Vagina (tissue), 2 donors: ENCODE measurements at regions not wholly inside any gene's neighbourhood (a gene's known extent, or its start where the extent isn't known, plus 50 kb on each side); places are given as distances from the start of the nearest gene placed in this dataset.

Experiments
- DNase-seq, 2 donors: peaks; one replicate each; pipeline ENCODE4 v3.0.0-alpha.2; 2017; ENCODE audit errors: extremely low spot score in 2 of 2
- H3K27ac ChIP-seq: fragments of 200-600 bp; sonication (generic); one replicate; pipeline ENCODE4 v1.5.1; 2019
- H3K27me3 ChIP-seq: fragments of 200-600 bp; sonication (generic); one replicate; pipeline ENCODE4 v1.5.1; 2019
- H3K36me3 ChIP-seq, 2 donors: fragments of 200-600 bp; sonication (generic); one replicate each; pipeline ENCODE4 v1.5.1; 2017 to 2019
- H3K4me1 ChIP-seq: fragments of 200-600 bp; sonication (generic); one replicate; pipeline ENCODE4 v1.5.1; 2019
- H3K4me3 ChIP-seq, 2 donors: fragments of 200-600 bp; sonication (generic); 1 replicate in 1 of 2; 2 replicates in 1 of 2; pipeline ENCODE4 v1.5.1; 2016 to 2019
- H3K9me3 ChIP-seq: fragments of 200-600 bp; sonication (generic); one replicate; pipeline ENCODE4 v1.5.1; 2019
- CTCF ChIP-seq, 3 experiments: fragments of 450-650 bp in 2 of 3; fragments of 200-600 bp in 1 of 3; sonication (generic) in 1 of 3; IDR thresholded peaks; one replicate each; pipeline ENCODE4 v1.5.1; 2017 to 2019; ENCODE audit warnings: antibody characterized with exemption in 3 of 3, mild to moderate bottlenecking in 2 of 3, moderate library complexity in 2 of 3
- POLR2A ChIP-seq, 2 donors: fragments of 450-650 bp; IDR thresholded peaks; one replicate each; pipeline ENCODE4 v1.6.1; 2017; ENCODE audit warnings: antibody characterized with exemption in 2 of 2, mild to moderate bottlenecking in 2 of 2, moderate library complexity in 2 of 2
- POLR2AphosphoS5 ChIP-seq, 2 donors: sonication (generic); formaldehyde crosslinking; IDR thresholded peaks; one replicate each; pipeline ENCODE4 v1.9.0; 2017; ENCODE audit warnings: antibody characterized with exemption in 2 of 2, mild to moderate bottlenecking in 2 of 2, low read depth in 1 of 2; ENCODE audit not compliant: insufficient read depth in 1 of 2
- intact Hi-C: fragments of 100-400 bp; cut with DNase I; formaldehyde crosslinking; loops from one replicate; pipeline ENCODE4 v1.15.1; 2023

DNA sequence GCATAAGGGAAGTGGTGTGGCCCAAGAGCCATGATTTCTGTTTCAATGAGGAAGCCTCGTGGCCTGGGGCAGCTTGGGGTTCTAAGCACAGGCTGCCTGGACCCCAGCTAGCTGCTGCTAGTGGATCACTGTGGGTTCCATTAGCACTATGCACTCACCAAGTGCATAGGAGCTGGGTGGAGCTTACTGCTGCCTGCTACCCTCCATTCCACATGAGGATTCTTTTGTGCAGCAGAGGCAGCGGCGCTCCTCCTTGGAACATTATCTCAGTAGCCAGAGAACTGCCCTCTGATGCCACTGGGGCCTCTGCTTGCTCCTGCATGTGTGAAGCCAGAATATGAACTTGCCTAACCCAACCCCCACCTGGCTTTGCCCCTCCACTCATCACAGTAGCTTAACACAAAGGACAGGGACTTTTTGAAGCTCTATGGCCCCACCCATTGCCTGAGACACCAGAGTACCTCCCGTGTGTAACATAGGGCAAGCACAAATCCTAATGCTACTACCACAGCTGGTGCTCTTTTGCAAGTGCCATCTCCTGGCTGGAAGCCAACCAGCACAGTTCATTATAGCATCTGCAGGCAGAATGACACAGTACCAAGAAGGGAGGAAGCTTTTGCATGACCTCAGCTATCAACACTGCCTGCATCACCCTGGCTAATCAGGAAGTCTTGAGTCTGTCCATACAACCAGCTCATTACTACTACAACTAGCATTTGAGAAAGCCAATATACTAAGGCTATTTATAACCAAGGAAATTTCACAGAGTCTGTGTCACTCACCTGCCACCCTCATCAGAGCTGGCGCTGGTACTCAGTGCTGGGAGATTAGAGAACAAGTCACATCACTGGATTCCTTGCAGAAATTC is 297.0 kb upstream of the GULP1 start:
- DNase-seq: no peak
- Histone ChIP-seq H3K4me1 (no peaks in the 10 kb centered on the region), H3K9me3 (no peaks in the 10 kb centered on the region), H3K4me3 (no peak overlapping the region), H3K27ac (no peak overlapping the region), H3K36me3 (no peaks in the 10 kb centered on the region), H3K27me3 (no peaks in the 10 kb centered on the region)
- intact Hi-C loops: no loop called here
- TF ChIP-seq POLR2AphosphoS5 (IDR thresholded peaks at IDR 0.05; ENCODE audit: insufficient read depth in 1 of 2, low read depth in 1 of 2): no peak
- no peak for TF ChIP-seq CTCF (IDR thresholded peaks at IDR 0.05)
- no peak for TF ChIP-seq POLR2A (IDR thresholded peaks at IDR 0.05)

- TF ChIP-seq POLR2AphosphoS5 (IDR thresholded peaks at IDR 0.05; ENCODE audit: insufficient read depth in 1 of 2, low read depth in 1 of 2) (no peak), POLR2A (IDR thresholded peaks at IDR 0.05) (no peak), CTCF (IDR thresholded peaks at IDR 0.05) (no peak)
- intact Hi-C loops: no loop called here
- H3K36me3 ChIP-seq: no peaks in the 10 kb centered on the region
- no peaks in the 10 kb centered on the region for H3K27me3 ChIP-seq
- no peak for DNase-seq
- no peaks in the 10 kb centered on the region for H3K4me1 ChIP-seq
- H3K4me3 ChIP-seq: no peak overlapping the region
- H3K27ac ChIP-seq: no peak overlapping the region
- H3K9me3 ChIP-seq: no peaks in the 10 kb centered on the region
These were observed 296.1 kb upstream of the GULP1 start for GRCh38 chr2:187995556-187995955.

- TF ChIP-seq POLR2AphosphoS5 (IDR thresholded peaks at IDR 0.05; ENCODE audit: insufficient read depth in 1 of 2, low read depth in 1 of 2): no peak
- TF ChIP-seq POLR2A (IDR thresholded peaks at IDR 0.05): no peak
- TF ChIP-seq CTCF (IDR thresholded peaks at IDR 0.05): no peak
- intact Hi-C loops: no loop called here
- H3K4me3 ChIP-seq: no peak overlapping the region
- no peaks in the 10 kb centered on the region for H3K36me3 ChIP-seq
- H3K4me1 ChIP-seq: no peaks in the 10 kb centered on the region
- no peak for DNase-seq
- no peak overlapping the region for H3K27ac ChIP-seq
- no peaks in the 10 kb centered on the region for H3K9me3 ChIP-seq
- H3K27me3 ChIP-seq: no peaks in the 10 kb centered on the region
These were observed 295.0 kb upstream of the GULP1 start for GRCh38 chr2:187996630-187997029.

DNA sequence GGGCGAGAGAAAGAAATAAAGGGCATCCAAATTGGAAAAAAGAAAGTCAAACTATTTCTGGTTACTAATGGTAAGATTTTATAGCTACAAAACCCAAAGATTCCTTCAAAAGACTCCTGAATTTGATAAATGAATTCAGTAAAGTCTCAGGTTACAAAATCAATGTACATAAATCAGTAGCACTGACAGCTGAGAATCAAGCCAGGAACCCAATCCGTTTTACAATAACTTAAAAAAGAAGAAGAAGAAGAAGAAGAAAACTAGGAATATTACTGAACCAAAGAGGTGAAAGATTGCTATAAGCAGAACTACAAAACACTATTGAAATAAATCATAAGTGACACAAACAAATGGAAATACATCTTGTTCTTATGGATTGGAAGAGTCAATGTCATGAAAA is 291.5 kb upstream of the GULP1 start:
- intact Hi-C loops: no loop called here
- Histone ChIP-seq H3K27ac (no peak overlapping the region), H3K9me3 (no peaks in the 10 kb centered on the region), H3K27me3 (no peaks in the 10 kb centered on the region), H3K36me3 (no peaks in the 10 kb centered on the region), H3K4me3 (no peak overlapping the region), H3K4me1 (no peaks in the 10 kb centered on the region)
- no peak for DNase-seq
- no peak for TF ChIP-seq POLR2AphosphoS5 (IDR thresholded peaks at IDR 0.05; ENCODE audit: insufficient read depth in 1 of 2, low read depth in 1 of 2)
- no peak for TF ChIP-seq POLR2A (IDR thresholded peaks at IDR 0.05)
- TF ChIP-seq CTCF (IDR thresholded peaks at IDR 0.05): no peak

DNA sequence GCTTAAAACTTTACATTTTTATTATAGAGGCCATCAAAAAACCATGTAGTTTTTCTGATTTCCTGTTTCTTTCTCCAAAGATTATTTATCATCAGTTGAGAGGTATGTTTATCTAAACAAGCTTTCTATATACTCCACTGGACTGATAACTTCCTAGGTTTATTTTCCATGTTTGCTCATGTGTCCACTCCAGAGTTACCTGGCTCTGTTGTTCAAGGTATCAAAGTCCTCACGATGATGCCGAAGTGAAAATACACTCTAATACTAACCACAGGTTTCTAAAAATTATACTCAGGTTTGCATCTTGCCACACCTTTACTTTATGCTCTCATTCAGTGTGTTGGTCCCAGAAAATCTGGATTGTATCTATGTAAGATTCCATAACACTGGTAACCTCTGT is 287.9 kb upstream of the GULP1 start:
- no peaks in the 10 kb centered on the region for H3K4me1 ChIP-seq
- no peak overlapping the region for H3K4me3 ChIP-seq
- intact Hi-C loops: no loop called here
- H3K9me3 ChIP-seq: no peaks in the 10 kb centered on the region
- no peaks in the 10 kb centered on the region for H3K27me3 ChIP-seq
- no peak overlapping the region for H3K27ac ChIP-seq
- DNase-seq: no peak
- H3K36me3 ChIP-seq: no peaks in the 10 kb centered on the region
- TF ChIP-seq CTCF (IDR thresholded peaks at IDR 0.05) (no peak), POLR2A (IDR thresholded peaks at IDR 0.05) (no peak), POLR2AphosphoS5 (IDR thresholded peaks at IDR 0.05; ENCODE audit: insufficient read depth in 1 of 2, low read depth in 1 of 2) (no peak)
